Muscle layer of colon (tissue), 2 donors: ENCODE measurements at regions not wholly inside any gene's neighbourhood (a gene's known extent, or its start where the extent isn't known, plus 50 kb on each side); places are given as distances from the start of the nearest gene placed in this dataset.

ENCODE experiments used
- H3K27ac ChIP-seq: one replicate; pipeline ENCODE4 v1.7.0; 2013; ENCODE audit warnings: low read depth, mild to moderate bottlenecking, low read length, moderate library complexity
- H3K27me3 ChIP-seq, 2 donors: one replicate each; pipeline ENCODE4 v1.7.0; 2013; ENCODE audit warnings: low read length in 2 of 2, mild to moderate bottlenecking in 2 of 2; ENCODE audit not compliant: insufficient read depth in 2 of 2, control insufficient read depth in 1 of 2
- H3K36me3 ChIP-seq: one replicate; pipeline ENCODE4 v1.7.0; 2013; ENCODE audit warnings: mild to moderate bottlenecking, low read length; ENCODE audit not compliant: insufficient read depth
- H3K4me1 ChIP-seq: one replicate; pipeline ENCODE4 v1.7.0; 2013; ENCODE audit warnings: mild to moderate bottlenecking, low read length; ENCODE audit not compliant: insufficient read depth
- H3K4me3 ChIP-seq, 2 donors: one replicate each; pipeline ENCODE4 v1.7.0; 2013; ENCODE audit warnings: low read length in 2 of 2, low read depth in 1 of 2, mild to moderate bottlenecking in 1 of 2, moderate library complexity in 1 of 2
- H3K9ac ChIP-seq: one replicate; pipeline ENCODE4 v1.7.0; 2013; ENCODE audit warnings: low read length
- H3K9me3 ChIP-seq: one replicate; pipeline ENCODE4 v1.7.0; 2013; ENCODE audit warnings: mild to moderate bottlenecking, low read length
- donor health status: abdominal sarcoma.
- donor health status: Adenocarcinoma of cecum.

DNA sequence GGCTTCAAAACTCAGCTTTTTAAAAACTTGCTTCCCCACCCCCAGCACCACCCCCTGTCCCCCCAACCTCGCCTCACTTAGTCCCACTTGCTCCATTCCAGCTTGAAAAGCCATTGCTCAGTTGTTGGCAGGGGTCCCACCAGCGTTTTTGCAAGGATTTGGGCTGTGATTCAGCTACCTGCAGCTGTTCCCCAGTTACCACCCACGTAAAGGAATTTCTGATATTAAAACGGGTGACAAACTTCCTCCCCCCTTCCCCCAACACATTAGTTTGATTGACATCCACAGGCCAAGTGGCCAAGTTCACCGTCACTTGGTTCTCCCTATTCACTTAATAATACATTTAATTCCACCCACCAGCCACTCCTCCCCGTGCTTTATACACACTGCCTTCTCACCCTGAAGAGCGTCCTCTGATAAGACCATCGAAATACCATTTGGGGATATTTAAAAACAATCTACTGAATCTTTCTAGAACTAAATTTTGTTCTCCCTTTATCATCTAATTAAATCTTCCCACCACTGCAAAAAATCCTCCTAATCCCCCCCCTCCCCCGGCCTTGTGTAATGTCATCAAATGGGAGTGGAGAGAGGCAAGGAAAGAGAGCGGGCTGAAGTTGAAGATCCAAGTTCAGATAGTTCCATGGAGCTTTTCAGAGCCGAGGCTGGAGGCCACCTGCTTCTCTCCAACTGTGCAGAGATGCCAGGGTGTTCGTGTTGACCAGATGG is 55.1 kb downstream of the SOX9 start:
- Histone ChIP-seq H3K27ac (no peak overlapping the region), H3K9ac (no peak overlapping the region)

DNA sequence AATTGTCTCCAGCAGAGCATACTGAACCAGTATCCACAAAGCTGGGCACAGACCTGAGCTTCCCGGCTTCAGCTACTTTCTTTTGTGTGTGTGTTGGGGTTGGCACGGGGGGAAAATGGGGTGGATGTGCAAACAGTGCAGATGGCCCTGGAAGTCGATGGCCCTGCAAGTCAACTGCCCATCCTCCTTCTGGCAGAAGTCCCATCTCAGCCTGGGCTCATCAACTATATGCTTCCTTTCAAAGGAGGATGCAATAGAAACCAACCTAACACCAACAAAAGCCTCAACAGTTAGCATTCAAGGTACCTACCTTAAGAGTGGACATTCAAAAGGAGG is 55.7 kb downstream of the SOX9 start:
- H3K4me1 ChIP-seq = peaks cover 6% of the 10 kb centered on the region
- H3K9ac ChIP-seq = no peak overlapping the region
- no peaks in the 10 kb centered on the region for H3K27me3 ChIP-seq
- H3K27ac ChIP-seq = no peak overlapping the region
- no peaks in the 10 kb centered on the region for H3K9me3 ChIP-seq
- H3K4me3 ChIP-seq = no peak overlapping the region
- H3K36me3 ChIP-seq = no peaks in the 10 kb centered on the region

More for the DNA sequence above, 55.1 kb downstream of the SOX9 start:
- H3K9me3 ChIP-seq = no peaks in the 10 kb centered on the region
- H3K4me1 ChIP-seq = peaks cover 6% of the 10 kb centered on the region
- H3K27me3 ChIP-seq = no peaks in the 10 kb centered on the region
- H3K4me3 ChIP-seq = no peak overlapping the region
- H3K36me3 ChIP-seq = no peaks in the 10 kb centered on the region

DNA sequence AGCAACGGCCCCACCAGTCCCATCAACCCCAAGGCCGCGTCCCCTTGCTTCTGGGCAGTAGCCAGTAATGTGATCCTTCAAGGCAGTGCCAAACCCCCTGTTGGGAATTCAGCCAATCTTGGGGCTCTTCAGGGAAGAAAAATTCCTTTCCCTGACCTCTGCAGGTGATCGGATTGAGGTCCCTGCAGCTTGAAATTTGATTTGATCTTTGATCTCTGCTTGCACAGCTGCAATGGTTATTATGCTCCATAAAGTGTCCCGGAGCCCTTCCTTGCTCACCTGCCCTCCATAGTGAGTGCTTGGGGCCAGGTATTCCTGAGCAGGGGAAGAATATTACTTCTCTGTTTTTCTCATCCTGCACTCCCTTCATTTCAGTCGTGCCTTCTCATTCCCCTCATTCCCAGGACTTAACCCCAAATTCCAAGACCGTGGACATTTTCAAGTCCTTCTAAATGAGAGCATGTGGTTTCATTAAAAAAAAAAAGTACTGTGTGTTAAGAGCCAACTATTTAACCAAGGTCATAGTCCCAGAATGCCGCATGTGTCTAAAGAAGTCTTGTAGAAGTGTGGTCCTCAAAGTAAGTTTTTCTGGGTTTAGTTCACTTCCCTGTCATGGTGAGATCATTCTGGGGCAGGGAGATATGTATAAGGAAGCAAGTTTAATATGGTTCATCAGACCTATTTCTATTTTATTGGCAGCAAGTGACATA is 56.3 kb downstream of the SOX9 start:
- H3K9ac ChIP-seq = no peak overlapping the region
- no peaks in the 10 kb centered on the region for H3K36me3 ChIP-seq
- H3K4me1 ChIP-seq = peaks cover 6% of the 10 kb centered on the region
- H3K4me3 ChIP-seq = no peak overlapping the region
- H3K27ac ChIP-seq = no peak overlapping the region
- no peaks in the 10 kb centered on the region for H3K9me3 ChIP-seq
- no peaks in the 10 kb centered on the region for H3K27me3 ChIP-seq

DNA sequence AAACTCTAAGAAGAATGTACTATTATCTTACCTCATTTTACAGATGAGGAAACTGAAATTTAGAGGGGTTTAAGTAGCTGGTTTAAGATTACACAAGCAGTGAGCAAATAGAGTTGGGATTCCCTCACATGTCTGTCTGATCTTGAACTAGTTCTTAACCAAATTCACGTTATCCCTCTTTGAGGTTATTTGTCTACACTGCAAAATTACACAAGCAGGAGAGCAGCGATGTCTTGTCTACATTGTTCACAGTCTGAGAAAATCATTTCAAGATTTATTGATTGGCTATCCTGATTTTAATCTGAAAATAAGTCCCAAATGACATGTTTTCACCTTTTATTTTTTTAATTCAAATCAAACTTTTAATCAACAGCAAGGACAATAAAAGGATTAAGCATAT is 56.9 kb downstream of the SOX9 start:
- peaks cover 1% of the 10 kb centered on the region for H3K4me1 ChIP-seq
- H3K9me3 ChIP-seq = no peaks in the 10 kb centered on the region
- no peaks in the 10 kb centered on the region for H3K27me3 ChIP-seq
- H3K4me3 ChIP-seq = no peak overlapping the region
- no peak overlapping the region for H3K27ac ChIP-seq
- H3K36me3 ChIP-seq = no peaks in the 10 kb centered on the region
- no peak overlapping the region for H3K9ac ChIP-seq

DNA sequence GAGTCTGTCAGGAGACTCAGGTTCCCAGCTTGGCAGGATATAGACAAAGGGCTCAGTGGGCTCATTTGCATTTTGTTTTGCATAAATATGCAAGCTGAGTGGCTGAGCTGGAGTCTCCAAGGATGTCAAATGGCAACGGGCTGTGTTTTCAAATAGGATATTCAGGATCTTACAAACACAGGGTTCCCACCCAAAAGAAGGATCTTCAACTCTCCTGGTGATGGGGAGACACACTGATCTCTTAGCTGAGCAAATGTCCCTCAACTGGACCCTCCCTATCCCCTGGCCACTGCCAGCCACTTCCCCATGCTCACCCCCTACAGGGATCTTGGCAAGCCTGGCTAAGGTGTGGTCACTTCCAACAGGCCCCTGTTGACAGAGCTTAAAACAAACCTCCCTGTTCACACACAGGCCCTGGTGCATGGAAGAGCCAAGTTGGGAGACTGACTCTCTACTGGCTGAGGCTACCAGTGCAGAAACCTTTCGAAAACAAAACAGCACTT is 61.6 kb downstream of the SOX9 start:
- H3K36me3 ChIP-seq = no peaks in the 10 kb centered on the region
- no peaks in the 10 kb centered on the region for H3K4me1 ChIP-seq
- H3K27ac ChIP-seq = no peak overlapping the region
- no peak overlapping the region for H3K9ac ChIP-seq
- H3K27me3 ChIP-seq = no peaks in the 10 kb centered on the region
- no peaks in the 10 kb centered on the region for H3K9me3 ChIP-seq
- H3K4me3 ChIP-seq = no peak overlapping the region

DNA sequence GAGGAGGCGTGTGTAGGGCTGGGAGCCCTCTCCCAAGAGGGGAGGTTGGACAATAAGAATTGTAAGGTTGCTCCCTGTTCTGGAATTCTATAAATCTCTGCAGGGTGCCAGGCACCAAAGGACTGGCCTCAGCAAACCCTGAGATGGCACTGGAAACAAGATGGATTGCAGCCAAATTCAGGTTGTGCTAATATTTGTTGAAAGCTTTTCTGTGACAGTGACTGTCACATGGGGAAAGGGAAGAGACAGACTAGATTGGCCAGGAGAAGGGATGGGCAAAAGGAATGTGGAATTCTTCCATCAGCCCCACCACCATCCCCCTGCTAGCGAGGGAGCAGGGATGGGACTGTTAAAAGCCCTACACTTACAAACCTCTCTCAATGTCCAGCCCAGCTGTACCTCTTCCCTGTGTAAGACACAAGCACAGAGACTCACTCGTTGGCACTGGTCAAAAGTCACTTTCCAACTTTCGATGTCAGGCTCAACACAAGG is 62.4 kb downstream of the SOX9 start:
- Histone ChIP-seq H3K27me3 (no peaks in the 10 kb centered on the region), H3K4me3 (no peak overlapping the region), H3K9ac (no peak overlapping the region), H3K36me3 (no peaks in the 10 kb centered on the region), H3K4me1 (no peaks in the 10 kb centered on the region), H3K27ac (no peak overlapping the region), H3K9me3 (no peaks in the 10 kb centered on the region)

DNA sequence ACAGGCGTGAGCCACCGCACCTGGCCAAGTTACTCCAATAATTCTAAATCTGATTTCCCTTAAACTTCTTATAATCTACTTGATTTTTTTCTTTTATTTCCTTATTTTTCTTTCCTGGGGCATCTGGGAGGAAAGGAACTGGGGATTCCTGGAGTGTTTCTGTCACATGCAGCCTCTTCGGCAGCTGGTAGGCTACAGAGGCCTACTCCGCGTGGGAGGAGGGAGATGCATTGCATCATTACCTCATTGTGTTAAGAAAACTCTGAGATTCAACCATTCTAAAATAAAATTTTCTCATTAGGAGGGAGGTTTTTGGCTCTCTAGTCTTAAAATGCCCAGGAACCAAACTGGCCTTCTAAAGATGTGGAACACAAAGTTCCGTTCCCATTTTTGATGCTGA is 64.0 kb downstream of the SOX9 start:
- Histone ChIP-seq H3K27ac (no peak overlapping the region), H3K4me1 (no peaks in the 10 kb centered on the region), H3K9ac (no peak overlapping the region), H3K27me3 (no peaks in the 10 kb centered on the region), H3K36me3 (no peaks in the 10 kb centered on the region), H3K4me3 (no peak overlapping the region), H3K9me3 (no peaks in the 10 kb centered on the region)

DNA sequence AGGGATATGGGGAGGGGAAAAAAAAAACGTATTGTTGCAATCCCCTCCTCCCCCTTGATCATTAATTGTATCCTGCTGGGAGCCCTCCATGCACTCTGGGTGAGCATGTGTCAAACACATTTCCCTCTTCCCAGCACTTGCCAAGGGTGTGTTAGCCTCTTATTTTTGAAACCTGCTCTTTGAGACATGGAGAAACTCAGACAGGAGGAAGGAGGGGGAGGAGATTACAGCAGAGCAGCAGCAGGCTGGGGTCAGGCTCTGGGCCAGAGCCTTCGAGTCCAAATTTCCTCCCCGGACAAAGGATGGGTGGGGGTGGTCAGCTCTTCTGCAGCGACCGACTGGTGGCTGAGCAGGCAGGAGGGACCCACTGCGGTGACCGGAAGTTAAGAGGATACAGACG is 64.7 kb downstream of the SOX9 start:
- Histone ChIP-seq H3K9me3 (no peaks in the 10 kb centered on the region), H3K4me3 (no peak overlapping the region), H3K27ac (no peak overlapping the region), H3K27me3 (no peaks in the 10 kb centered on the region), H3K36me3 (no peaks in the 10 kb centered on the region), H3K4me1 (no peaks in the 10 kb centered on the region), H3K9ac (no peak overlapping the region)

DNA sequence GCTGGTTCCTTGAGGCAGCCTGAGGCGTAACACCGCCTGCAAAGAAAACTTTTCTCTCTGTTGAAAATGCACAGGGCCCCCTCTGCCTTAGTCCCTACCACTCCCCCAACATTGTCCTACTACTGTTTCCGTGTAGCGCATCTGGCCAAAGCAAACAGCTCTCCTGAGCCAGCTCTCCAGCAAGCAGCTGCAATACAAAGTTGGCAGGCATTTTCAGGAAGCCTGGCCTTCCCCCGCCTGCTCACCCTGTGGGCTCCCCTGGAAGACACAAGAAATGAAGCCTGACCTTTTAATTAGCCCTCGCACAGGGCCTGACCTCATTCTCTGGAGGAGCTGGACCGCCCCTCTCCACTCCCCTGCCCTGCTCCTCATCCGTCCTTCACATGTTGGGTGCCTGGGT is 66.7 kb downstream of the SOX9 start:
- no peaks in the 10 kb centered on the region for H3K27me3 ChIP-seq
- no peaks in the 10 kb centered on the region for H3K4me1 ChIP-seq
- H3K27ac ChIP-seq = no peak overlapping the region
- no peaks in the 10 kb centered on the region for H3K9me3 ChIP-seq
- no peaks in the 10 kb centered on the region for H3K36me3 ChIP-seq
- H3K9ac ChIP-seq = no peak overlapping the region
- H3K4me3 ChIP-seq = no peak overlapping the region

DNA sequence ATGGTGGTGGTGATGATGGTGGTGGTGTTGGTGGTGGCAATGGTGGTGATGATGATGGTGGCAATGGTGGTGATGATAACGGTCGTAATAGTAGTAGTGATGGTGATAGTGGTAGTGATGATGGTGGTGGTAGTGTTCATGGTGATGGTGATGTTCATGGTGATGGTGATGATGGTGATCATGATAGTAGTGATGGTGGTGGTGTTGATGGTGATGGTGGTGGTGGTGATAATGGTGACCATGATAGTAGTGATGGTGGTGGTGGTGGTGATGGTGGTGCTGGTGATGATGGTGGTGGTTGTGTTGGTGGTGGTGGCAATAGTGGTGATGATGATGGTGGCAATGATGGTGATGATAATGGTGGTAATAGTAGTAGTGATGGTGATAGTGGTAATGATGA is 68.0 kb downstream of the SOX9 start:
- Histone ChIP-seq H3K4me1 (no peaks in the 10 kb centered on the region), H3K36me3 (no peaks in the 10 kb centered on the region), H3K9ac (no peak overlapping the region), H3K27me3 (no peaks in the 10 kb centered on the region), H3K9me3 (no peaks in the 10 kb centered on the region), H3K4me3 (no peak overlapping the region), H3K27ac (no peak overlapping the region)

DNA sequence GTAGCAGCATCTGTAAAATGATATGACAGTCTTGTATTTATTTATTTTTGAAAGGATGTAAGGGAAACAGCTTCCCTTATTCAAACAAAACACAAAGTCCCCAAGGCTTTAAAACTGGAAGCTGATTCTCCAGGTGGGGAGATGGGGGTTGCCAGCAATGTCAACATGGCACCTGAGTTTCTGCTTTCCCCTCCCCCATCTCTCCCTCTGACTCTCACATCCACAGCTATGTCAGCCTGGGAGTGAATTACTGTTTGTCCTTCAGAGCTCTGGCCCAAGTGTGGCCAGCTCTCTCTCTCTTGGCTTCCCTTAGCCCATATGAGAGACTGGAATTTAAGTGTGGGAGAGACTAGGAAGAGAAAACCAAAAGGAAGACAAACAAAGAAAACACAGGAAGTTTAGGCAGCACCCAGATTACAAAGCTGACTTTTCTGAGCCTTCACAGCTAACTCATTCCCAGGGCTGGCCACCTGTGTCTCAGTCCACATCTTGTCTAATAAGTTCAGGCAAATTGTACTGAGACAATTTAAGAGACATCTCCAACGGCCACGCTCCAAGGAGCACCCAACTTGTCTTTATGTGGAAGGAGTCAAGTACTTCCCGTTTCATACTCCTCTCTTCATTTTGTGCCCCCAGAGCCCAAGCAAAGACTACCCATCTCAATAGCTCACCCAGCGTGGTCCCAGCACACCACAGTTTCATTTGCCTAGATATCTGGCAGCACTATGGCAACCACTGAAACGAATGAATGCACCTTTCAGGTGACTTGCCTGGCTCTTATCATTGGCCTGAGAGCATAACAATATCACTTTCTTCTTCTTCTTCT is 69.2 kb downstream of the SOX9 start:
- Histone ChIP-seq H3K9me3 (no peaks in the 10 kb centered on the region), H3K4me3 (no peak overlapping the region), H3K4me1 (no peaks in the 10 kb centered on the region), H3K27ac (no peak overlapping the region), H3K36me3 (no peaks in the 10 kb centered on the region), H3K9ac (no peak overlapping the region), H3K27me3 (no peaks in the 10 kb centered on the region)
